RPMI8226 (cell line): ENCODE measurements at regions not wholly inside any gene's neighbourhood (a gene's known extent, or its start where the extent isn't known, plus 50 kb on each side); places are given as distances from the start of the nearest gene placed in this dataset.
A peak's percentile ranks its signal among the peaks of the same experiment; 100 is the strongest.

Source experiments
- DNase-seq: peaks from one replicate; pipeline ENCODE4 v3.0.0-alpha.2; 2015

DNA sequence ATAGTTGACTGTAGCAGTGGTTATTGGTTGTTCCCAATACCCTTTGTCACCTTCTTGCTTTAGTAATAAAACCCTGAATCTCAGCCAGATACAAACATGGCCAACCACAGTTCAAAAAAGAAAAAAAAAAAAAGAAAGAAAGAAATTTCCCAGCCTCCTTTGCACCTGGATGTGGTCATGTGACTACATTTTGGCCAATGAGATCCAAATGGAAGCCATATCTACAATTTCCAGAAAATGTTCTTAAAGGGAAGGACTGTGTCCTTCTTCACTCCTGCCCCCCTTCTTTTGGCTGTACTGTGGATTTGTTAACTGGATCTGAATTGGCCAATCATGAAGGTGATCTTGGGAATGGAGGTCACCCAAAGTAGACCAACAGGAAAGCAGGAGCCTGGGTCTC lies 141.9 kb downstream of the SOX9 start:
- no peak for DNase-seq

GRCh38 chr17:72264682-72265405 lies 144.0 kb downstream of the SOX9 start:
- DNase-seq, result no peak

DNA sequence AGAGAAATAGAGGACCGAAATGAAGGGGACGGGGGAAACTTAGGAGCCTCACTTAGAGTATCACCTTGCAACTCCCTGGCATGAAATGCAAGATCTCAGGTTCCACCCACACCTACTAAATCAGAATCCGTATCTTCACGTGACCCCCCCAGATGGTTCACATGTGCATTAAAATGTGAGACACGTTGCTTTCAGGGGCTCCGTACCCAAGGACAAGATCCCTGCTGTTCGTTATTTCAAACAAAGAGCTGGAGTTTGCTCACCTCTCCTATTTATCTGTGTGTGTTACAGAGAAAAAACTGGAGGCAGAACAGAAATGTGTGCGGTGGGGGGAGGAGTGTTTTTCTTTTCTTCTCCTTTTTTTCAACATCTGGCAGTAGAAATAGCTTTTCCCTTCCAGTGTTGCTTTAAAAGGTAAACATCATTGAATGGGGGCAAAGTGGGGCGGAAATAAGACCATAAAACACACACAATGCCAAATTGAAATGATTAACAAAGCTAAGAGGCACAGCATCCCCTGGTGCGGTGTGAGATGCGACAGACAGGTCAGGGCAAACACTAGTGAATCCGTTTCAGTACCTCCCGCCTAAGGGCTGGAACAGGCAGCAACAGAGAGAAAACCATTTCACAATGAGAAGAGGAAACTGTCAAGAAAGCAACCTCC lies 145.4 kb downstream of the SOX9 start:
- no peak for DNase-seq

GRCh38 chr17:72267601-72268000 lies 146.8 kb downstream of the SOX9 start:
- no peak for DNase-seq

GRCh38 chr17:72268431-72268830 lies 147.6 kb downstream of the SOX9 start:
- no peak for DNase-seq

- DNase-seq, result no peak
Observed at GRCh38 chr17:72270273-72270924, 149.6 kb downstream of the SOX9 start.

DNA sequence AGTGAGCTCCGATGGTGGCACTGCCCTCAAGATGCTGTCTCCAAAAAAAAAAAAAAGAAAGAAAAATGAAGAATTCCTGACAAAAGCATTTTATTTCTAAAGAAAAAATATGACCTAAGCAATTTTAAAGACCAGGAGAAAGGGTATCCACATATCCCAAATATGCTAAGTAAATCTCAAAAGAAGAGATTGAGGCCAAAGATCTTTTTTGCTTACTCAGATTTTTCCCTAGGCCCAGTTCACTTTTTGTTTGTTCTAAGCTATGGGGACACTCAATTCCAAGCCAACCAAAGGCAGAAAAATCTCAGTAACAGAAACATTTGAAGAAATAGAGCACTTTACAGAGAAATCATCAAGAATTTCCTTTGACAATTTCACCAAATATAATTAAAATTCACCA lies 150.8 kb downstream of the SOX9 start:
- no peak for DNase-seq

DNA sequence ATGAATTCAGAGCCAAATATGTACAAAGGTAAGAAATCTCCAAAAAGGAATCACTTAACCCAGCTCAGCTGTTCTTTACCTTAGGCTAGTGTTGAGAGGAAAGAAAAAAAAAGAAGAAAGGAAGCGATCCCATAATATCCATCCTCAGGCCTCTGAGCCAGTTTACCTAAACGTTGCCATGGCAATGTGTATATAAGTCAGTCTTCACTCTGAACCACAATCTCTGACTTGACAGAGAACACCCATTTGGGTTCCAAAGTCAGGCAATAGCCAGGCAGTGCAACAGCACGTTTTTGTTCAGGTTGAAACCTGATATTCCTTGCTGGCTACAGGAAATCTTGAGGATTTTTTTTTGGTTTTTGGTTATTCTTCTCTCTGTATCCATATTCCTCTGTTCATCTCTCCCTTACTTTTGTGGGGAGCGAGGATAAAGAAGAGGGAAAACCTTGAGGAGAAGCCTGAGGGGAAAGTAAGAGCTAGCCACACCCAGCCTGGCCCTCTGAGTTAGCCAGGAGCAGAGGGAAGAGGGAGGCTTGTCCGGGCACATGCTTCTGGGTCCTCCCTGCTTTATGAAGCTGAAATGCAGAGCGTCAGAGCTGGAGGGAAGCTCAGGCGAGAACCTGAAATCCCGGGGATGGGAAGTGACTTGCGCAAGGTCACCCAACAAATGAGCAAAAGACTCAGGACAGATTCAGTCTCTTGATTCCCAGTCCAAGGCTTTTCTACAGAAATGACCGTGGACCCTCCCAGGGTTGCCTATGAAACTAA lies 152.7 kb downstream of the SOX9 start:
- no peak for DNase-seq

- no peak for DNase-seq
Observed at GRCh38 chr17:72274614-72275013, 153.8 kb downstream of the SOX9 start.

- DNase-seq, result no peak
Observed at GRCh38 chr17:72280881-72281280, 160.1 kb downstream of the SOX9 start.

GRCh38 chr17:72282439-72283029 lies 161.7 kb downstream of the SOX9 start:
- DNase-seq, result no peak

DNA sequence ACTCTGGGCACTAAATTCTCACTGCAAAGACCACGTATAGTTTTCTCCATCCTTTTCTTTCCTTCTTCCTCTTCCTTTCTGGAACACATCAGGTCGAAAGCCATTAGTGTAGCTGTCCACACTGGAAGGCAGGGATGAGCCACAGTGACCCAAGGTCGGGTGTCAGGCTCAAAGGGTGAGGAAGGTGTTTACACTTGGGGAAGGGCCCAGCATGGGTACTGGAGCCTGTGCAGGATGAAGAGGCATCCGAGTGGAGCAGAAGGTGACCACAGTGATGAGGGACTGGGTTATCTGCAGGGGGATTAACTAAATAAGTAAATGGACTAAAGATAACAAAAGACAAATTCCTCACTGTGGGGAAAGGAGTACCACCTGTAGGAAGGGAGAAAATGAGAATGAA lies 164.0 kb downstream of the SOX9 start:
- DNase-seq, result no peak

DNA sequence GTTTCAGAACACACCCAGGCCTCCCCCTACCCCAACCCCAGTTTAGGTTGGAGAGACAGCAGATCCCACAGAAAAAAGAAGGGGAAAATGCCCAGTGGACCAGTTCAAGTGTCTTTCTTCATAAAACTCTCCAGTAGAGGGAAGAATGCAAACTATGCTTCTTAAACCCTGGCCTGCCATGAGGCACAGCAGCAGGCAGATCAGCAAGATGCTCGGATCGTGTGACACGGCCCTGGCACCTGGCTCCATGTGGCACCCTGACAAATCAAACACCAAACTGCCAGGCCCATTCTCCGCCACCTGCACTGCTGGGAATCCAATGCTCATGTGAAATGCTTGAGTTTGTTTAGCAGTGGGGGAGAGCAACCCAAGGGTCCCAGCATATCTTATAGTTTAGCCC lies 166.8 kb downstream of the SOX9 start:
- DNase-seq, result no peak

- no peak for DNase-seq
Observed at GRCh38 chr17:72294487-72294893, 173.7 kb downstream of the SOX9 start.

- DNase-seq, result no peak
Observed at GRCh38 chr17:72295916-72296315, 175.1 kb downstream of the SOX9 start.

DNA sequence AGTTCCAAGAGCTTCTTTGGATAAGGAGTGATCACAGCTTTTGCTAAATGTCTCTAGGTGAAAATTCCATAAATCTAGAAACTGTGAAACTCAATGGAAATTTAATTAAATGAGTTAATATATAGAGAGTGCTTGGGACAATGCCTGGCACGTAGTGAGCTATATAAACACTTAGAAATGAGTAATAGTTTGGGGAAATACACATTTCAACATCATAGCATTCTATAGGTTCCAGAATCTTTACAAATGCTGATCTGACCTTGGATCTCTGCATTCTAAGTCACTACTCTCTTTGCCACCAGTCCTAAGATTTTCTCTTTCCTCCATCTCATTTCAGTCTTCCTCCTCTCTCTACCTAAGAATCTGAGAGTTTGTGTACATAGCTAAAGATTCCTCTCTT lies 175.6 kb downstream of the SOX9 start:
- no peak for DNase-seq

DNA sequence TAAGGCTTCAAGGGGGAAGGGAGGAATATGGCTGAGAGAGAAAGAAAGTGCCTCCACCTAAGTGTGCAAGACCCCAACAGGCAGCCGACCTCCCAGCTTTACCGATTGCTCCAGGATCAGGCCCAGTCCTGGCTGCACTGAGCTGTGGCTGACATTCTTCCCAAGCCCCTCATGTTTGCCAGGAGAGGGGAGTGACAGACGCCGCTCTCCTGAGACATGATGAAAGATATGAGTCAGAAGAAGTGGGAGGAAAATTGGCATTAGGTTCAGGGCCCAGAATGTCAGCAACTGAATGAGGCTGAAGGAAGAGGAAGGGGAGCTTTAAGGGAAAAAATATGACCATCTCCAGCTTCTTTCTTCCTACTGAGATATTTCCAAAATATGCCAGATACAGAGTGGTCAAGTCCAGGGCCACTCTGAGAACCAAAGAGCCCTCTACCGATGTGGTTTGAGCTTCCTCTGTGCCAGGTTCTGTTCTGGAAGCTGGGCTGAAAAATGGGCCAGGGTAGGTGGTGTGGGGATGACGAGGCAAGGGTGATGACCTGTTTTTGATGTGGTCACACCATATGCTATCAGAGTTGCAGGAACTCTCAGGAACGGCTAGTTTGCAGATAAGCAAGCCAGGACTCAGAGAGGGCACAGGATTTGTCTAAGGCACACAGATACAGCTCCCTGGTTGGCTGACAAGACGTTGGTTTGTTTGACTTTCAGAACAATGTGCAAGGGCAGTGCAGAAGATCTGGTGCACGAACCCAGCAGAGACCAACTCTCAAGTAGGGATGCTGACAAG lies 176.7 kb downstream of the SOX9 start:
- no peak for DNase-seq

DNA sequence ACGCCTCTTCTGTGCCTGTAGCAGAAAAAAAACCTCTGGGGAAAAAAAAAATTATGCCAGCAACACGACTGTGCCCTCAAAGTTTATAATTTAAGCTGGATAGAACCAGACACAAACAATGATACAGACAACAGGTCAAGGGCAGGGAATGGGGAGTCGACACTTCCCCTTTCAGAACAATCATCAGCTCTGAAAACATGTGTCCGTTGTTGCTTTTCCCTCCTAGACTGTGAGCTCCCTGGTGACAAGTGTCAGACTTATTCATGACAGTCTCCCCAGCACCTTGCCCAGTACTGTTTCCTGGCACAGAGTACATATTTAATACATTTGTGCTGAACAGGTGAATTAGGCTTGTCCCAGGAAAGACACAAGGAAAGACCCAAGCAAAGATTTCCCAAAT lies 178.3 kb downstream of the SOX9 start:
- peak; percentile 39 for DNase-seq

GRCh38 chr17:72299592-72299991 lies 178.8 kb downstream of the SOX9 start:
- no peak for DNase-seq

DNA sequence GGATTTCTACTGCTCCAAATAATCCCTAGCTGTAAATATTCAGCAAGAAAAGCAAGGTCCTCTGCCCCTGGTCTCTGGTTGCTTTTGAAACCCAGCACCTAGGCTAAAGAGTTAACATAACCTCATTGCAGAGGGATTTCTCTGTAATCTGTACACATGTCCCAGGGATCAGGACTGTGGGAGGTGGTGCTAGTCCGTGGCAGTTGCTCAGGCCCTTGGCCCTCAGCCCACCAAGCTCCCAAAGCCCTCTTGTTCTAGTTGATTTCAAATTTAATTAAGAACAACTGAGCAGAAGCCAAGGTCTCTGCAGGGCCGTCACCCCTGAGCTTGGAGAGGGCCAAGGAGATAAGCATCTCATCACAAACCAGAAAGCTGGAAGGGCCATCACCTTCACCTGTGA lies 181.1 kb downstream of the SOX9 start:
- DNase-seq, result no peak

DNA sequence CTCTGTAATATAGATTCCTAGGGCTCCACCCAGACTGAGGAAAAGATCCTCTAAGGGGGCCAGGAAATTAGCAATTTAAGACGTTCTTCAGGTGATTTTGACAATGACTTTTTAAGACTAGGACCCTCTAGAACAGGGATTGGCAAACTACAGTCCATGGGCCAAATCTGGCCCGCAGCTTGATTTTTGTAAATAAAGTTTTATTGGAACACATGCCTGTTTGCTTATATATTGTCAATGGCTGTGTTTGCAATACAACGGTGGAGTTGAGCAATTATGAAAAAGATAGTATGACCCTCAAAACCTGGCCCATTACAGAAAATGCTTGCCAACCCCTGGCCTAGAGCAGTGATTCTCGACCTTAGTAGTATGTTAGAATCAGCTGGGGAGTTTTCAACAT lies 181.9 kb downstream of the SOX9 start:
- no peak for DNase-seq
